Transverse colon (tissue), 3 donors: ENCODE measurements at regions not wholly inside any gene's neighbourhood (a gene's known extent, or its start where the extent isn't known, plus 50 kb on each side); places are given as distances from the start of the nearest gene placed in this dataset.

Experiments
- CTCF ChIP-seq, 5 experiments: fragments of 200-600 bp in 3 of 5; fragments of 450-650 bp in 2 of 5; sonication (generic) in 3 of 5; IDR thresholded peaks; 1 replicate in 2 of 5; 2 replicates in 3 of 5; pipeline ENCODE4 v1.5.1; 2016 to 2017; ENCODE audit warnings: antibody characterized with exemption in 5 of 5, inconsistent platforms in 3 of 5, mild to moderate bottlenecking in 2 of 5, moderate library complexity in 1 of 5
- EP300 ChIP-seq: sonication (generic); formaldehyde crosslinking; IDR thresholded peaks from one replicate; pipeline ENCODE4 v1.6.1; 2017; ENCODE audit warnings: antibody characterized with exemption, low read depth

GRCh38 chr12:25322351-25322750 lies 71.6 kb upstream of the KRAS start:
- TF ChIP-seq CTCF (IDR thresholded peaks at IDR 0.05) (no peak), EP300 (no peak)
